Gastrocnemius medialis (tissue), 4 donors: ENCODE measurements at regions not wholly inside any gene's neighbourhood (a gene's known extent, or its start where the extent isn't known, plus 50 kb on each side); places are given as distances from the start of the nearest gene placed in this dataset.

Source experiments
- ATAC-seq, 2 donors: fragments of 150-250 bp; one replicate each; pipeline ENCODE4 v1.9.1; 2016
- DNase-seq, 2 donors: peaks; one replicate each; pipeline ENCODE4 v3.0.0-alpha.2; 2019
- H3K27ac ChIP-seq, 4 donors: fragments of 200-600 bp; sonication (generic); 1 replicate in 1 of 4; 2 replicates in 3 of 4; pipeline ENCODE4 v1.5.1; 2016 to 2018; ENCODE audit warnings: mild to moderate bottlenecking in 2 of 4, moderate library complexity in 1 of 4
- H3K27me3 ChIP-seq, 3 donors: fragments of 200-600 bp; sonication (generic) in 2 of 3; 1 replicate in 1 of 3; 2 replicates in 2 of 3; pipeline versions ENCODE4 v1.5.1 to v1.6.0; 2016 to 2019; ENCODE audit warnings: mild to moderate bottlenecking in 1 of 3, moderate library complexity in 1 of 3
- H3K36me3 ChIP-seq, 2 donors: fragments of 200-600 bp; sonication (generic) in 1 of 2; one replicate each; pipeline ENCODE4 v1.5.1; 2017 to 2018
- H3K4me1 ChIP-seq, 2 donors: fragments of 200-600 bp; sonication (generic) in 1 of 2; one replicate each; pipeline ENCODE4 v1.5.1; 2016 to 2017; ENCODE audit warnings: mild to moderate bottlenecking in 2 of 2
- H3K4me3 ChIP-seq, 4 donors: fragments of 200-600 bp; sonication (generic) in 3 of 4; 1 replicate in 1 of 4; 2 replicates in 3 of 4; pipeline ENCODE4 v1.5.1; 2016 to 2019; ENCODE audit warnings: mild to moderate bottlenecking in 2 of 4
- H3K9me3 ChIP-seq, 3 donors: fragments of 200-600 bp; sonication (generic) in 2 of 3; 1 replicate in 1 of 3; 2 replicates in 2 of 3; pipeline ENCODE4 v1.5.1; 2016 to 2019
- POLR2A ChIP-seq, 2 donors: fragments of 450-650 bp; IDR thresholded peaks; one replicate each; pipeline ENCODE4 v1.6.1; 2017; ENCODE audit warnings: antibody characterized with exemption in 2 of 2, mild to moderate bottlenecking in 2 of 2, moderate library complexity in 2 of 2
- in situ Hi-C, 4 donors: fragments of 200-750 bp; cut with MboI; loops; one replicate each; pipeline versions ENCODE4 v1.15.0 to v1.8.0; 2017; ENCODE audit warnings: low sequenced_read_pairs in 4 of 4
- intact Hi-C: fragments of 100-400 bp; cut with DNase I; formaldehyde crosslinking; loops from one replicate; pipeline ENCODE4 v1.15.1; 2023; ENCODE audit warnings: low total_unique reads
- TF ChIP-seq, protein P1 (sequence below), 5 experiments: fragments of 450-650 bp in 3 of 5; fragments of 200-600 bp in 2 of 5; sonication (generic) in 2 of 5; IDR thresholded peaks in 4 of 5; conservative IDR thresholded peaks in 1 of 5; 1 replicate in 4 of 5; 2 replicates in 1 of 5; pipeline ENCODE4 v1.5.1; 2016 to 2019; ENCODE audit warnings: antibody characterized with exemption in 5 of 5, mild to moderate bottlenecking in 3 of 5, moderate library complexity in 3 of 5

- DNase-seq = no peak
- intact Hi-C loops (no loop called here), in situ Hi-C loops (no loop called here)
- Histone ChIP-seq H3K4me3 (no peak overlapping the region), H3K27ac (no peak overlapping the region), H3K9me3 (no peaks in the 10 kb centered on the region), H3K27me3 (no peaks in the 10 kb centered on the region), H3K36me3 (no peaks in the 10 kb centered on the region), H3K4me1 (no peaks in the 10 kb centered on the region)
- no peak for TF ChIP-seq POLR2A (IDR thresholded peaks at IDR 0.05)
- TF ChIP-seq, protein P1, sequence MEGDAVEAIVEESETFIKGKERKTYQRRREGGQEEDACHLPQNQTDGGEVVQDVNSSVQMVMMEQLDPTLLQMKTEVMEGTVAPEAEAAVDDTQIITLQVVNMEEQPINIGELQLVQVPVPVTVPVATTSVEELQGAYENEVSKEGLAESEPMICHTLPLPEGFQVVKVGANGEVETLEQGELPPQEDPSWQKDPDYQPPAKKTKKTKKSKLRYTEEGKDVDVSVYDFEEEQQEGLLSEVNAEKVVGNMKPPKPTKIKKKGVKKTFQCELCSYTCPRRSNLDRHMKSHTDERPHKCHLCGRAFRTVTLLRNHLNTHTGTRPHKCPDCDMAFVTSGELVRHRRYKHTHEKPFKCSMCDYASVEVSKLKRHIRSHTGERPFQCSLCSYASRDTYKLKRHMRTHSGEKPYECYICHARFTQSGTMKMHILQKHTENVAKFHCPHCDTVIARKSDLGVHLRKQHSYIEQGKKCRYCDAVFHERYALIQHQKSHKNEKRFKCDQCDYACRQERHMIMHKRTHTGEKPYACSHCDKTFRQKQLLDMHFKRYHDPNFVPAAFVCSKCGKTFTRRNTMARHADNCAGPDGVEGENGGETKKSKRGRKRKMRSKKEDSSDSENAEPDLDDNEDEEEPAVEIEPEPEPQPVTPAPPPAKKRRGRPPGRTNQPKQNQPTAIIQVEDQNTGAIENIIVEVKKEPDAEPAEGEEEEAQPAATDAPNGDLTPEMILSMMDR (IDR thresholded peaks at IDR 0.05 in 4 of 5, conservative IDR thresholded peaks at IDR 0.05 in 1 of 5) = no peak
- no peak for ATAC-seq
These were observed 54.2 kb upstream of the GIMD1 start for GRCh38 chr4:106422766-106423165.

DNA sequence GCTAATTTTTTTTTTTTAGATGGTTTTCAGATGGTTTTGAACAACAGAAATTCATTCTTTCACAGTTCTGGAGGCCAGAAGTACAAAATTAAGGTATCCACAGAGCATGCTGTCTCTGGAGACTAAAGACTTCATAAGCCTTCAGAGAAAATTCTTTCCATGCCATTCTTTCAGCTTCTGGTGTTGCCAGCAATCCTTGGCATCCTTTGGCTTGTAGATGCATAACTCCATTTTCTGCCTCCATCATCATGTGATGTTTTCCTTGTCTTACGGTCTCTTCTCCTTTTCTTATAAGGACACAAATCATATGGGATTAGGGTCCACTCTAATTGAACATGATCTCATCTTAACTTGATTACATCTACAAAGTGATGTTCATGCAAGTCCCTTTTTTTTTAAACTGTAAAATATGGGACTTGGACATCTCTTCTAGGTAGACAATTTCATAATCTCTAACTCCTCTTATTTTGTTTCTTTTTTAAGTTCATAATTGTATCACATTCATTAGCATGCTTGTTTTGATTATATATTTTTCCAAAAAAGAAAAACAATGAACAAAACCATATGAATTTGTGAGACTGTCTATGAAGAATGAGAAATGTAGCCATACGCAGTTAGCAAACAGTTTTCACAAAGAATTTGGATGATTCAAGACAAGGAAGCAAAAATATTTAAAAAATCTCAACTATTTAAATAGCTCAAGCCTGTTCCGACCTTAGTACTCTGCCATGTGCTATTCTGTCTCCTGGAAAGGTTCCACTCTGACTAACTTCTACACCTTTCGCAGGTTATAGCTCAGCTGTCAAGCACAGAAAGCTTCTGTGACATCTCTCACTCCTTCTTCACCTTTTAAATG is 53.1 kb upstream of the GIMD1 start:
- in situ Hi-C loops (no loop called here), intact Hi-C loops (no loop called here)
- no peaks in the 10 kb centered on the region for H3K27me3 ChIP-seq
- no peak for ATAC-seq
- no peak overlapping the region for H3K4me3 ChIP-seq
- no peaks in the 10 kb centered on the region for H3K4me1 ChIP-seq
- no peak overlapping the region for H3K27ac ChIP-seq
- TF ChIP-seq, protein P1 (IDR thresholded peaks at IDR 0.05 in 4 of 5, conservative IDR thresholded peaks at IDR 0.05 in 1 of 5) = no peak
- no peak for TF ChIP-seq POLR2A (IDR thresholded peaks at IDR 0.05)
- no peaks in the 10 kb centered on the region for H3K9me3 ChIP-seq
- no peak for DNase-seq
- no peaks in the 10 kb centered on the region for H3K36me3 ChIP-seq

- H3K4me1 ChIP-seq = no peaks in the 10 kb centered on the region
- no peaks in the 10 kb centered on the region for H3K27me3 ChIP-seq
- H3K9me3 ChIP-seq = no peaks in the 10 kb centered on the region
- no peak for ATAC-seq
- H3K27ac ChIP-seq = no peak overlapping the region
- H3K36me3 ChIP-seq = no peaks in the 10 kb centered on the region
- intact Hi-C loops (no loop called here), in situ Hi-C loops (no loop called here)
- TF ChIP-seq, protein P1 (IDR thresholded peaks at IDR 0.05 in 4 of 5, conservative IDR thresholded peaks at IDR 0.05 in 1 of 5) = no peak
- TF ChIP-seq POLR2A (IDR thresholded peaks at IDR 0.05) = no peak
- no peak overlapping the region for H3K4me3 ChIP-seq
- DNase-seq = no peak
These were observed 49.9 kb upstream of the GIMD1 start for GRCh38 chr4:106418444-106418843.
